NB4 (cell line): ENCODE measurements at regions not wholly inside any gene's neighbourhood (a gene's known extent, or its start where the extent isn't known, plus 50 kb on each side); places are given as distances from the start of the nearest gene placed in this dataset.

Source experiments
- MYC ChIP-seq: IDR thresholded peaks from 2 replicates; pipeline ENCODE4 v1.6.1; 2011; ENCODE audit warnings: low read depth, low read length
- TF ChIP-seq, protein P1 (sequence below): IDR thresholded peaks from one replicate; pipeline ENCODE4 v1.5.1; 2012; ENCODE audit warnings: low read depth, low read length

DNA sequence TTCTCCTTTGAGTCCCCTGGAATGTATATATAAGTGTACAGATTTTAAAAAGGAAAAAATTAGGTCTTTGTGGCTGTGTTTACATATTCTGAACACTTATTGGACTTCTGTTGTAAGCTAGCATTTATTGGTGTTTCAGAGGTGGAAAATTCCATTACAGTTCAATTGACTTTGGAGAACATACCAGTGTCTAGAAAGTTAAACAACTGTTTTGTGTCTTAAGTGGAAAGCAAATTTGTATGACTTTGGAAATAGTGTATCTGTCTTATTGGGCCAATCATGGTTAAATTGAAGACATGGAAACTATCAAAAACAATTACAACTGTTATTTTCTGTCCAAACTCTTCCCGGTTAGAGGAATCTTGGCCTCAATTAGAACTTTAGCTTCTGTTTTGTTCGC lies 265.0 kb upstream of the C2CD4B start:
- no peak for TF ChIP-seq MYC
- TF ChIP-seq, protein P1, sequence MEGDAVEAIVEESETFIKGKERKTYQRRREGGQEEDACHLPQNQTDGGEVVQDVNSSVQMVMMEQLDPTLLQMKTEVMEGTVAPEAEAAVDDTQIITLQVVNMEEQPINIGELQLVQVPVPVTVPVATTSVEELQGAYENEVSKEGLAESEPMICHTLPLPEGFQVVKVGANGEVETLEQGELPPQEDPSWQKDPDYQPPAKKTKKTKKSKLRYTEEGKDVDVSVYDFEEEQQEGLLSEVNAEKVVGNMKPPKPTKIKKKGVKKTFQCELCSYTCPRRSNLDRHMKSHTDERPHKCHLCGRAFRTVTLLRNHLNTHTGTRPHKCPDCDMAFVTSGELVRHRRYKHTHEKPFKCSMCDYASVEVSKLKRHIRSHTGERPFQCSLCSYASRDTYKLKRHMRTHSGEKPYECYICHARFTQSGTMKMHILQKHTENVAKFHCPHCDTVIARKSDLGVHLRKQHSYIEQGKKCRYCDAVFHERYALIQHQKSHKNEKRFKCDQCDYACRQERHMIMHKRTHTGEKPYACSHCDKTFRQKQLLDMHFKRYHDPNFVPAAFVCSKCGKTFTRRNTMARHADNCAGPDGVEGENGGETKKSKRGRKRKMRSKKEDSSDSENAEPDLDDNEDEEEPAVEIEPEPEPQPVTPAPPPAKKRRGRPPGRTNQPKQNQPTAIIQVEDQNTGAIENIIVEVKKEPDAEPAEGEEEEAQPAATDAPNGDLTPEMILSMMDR = no peak
